Transverse colon (tissue), 4 donors: ENCODE measurements at regions not wholly inside any gene's neighbourhood (a gene's known extent, or its start where the extent isn't known, plus 50 kb on each side); places are given as distances from the start of the nearest gene placed in this dataset.

Source experiments
- CTCF ChIP-seq, 5 experiments: fragments of 200-600 bp in 3 of 5; fragments of 450-650 bp in 2 of 5; sonication (generic) in 3 of 5; IDR thresholded peaks; 1 replicate in 2 of 5; 2 replicates in 3 of 5; pipeline ENCODE4 v1.5.1; 2016 to 2017; ENCODE audit warnings: antibody characterized with exemption in 5 of 5, inconsistent platforms in 3 of 5, mild to moderate bottlenecking in 2 of 5, moderate library complexity in 1 of 5
- EP300 ChIP-seq: sonication (generic); formaldehyde crosslinking; IDR thresholded peaks from one replicate; pipeline ENCODE4 v1.6.1; 2017; ENCODE audit warnings: antibody characterized with exemption, low read depth
- POLR2A ChIP-seq: fragments of 450-650 bp; IDR thresholded peaks from one replicate; pipeline ENCODE4 v1.6.1; 2016; ENCODE audit warnings: antibody characterized with exemption, mild to moderate bottlenecking, moderate library complexity
- POLR2AphosphoS5 ChIP-seq, 3 donors: sonication (generic); formaldehyde crosslinking; IDR thresholded peaks; one replicate each; pipeline ENCODE4 v1.6.1; 2016; ENCODE audit warnings: antibody characterized with exemption in 3 of 3

- no peak for TF ChIP-seq CTCF (IDR thresholded peaks at IDR 0.05)
- no peak for TF ChIP-seq POLR2A
- no peak for TF ChIP-seq POLR2AphosphoS5 (IDR thresholded peaks at IDR 0.05)
- TF ChIP-seq EP300 = no peak
Measured at GRCh38 chr4:131296192-131296591, 1852.9 kb upstream of the PCDH10 start.
